Endothelial cell of umbilical vein (primary cell): ENCODE measurements at regions not wholly inside any gene's neighbourhood (a gene's known extent, or its start where the extent isn't known, plus 50 kb on each side); places are given as distances from the start of the nearest gene placed in this dataset.

ENCODE experiments used
- CTCF ChIP-seq, 2 donors: IDR thresholded peaks; 1 replicate in 1 of 2; 2 replicates in 1 of 2; pipeline ENCODE4 v1.5.1; 2011; ENCODE audit warnings: low read length in 2 of 2, mild to moderate bottlenecking in 2 of 2, moderate library complexity in 2 of 2, control low read depth in 1 of 2, inconsistent platforms in 1 of 2, low read depth in 1 of 2; ENCODE audit not compliant: insufficient read depth in 1 of 2; ENCODE audit errors: extremely low read depth in 1 of 2
- EZH2 ChIP-seq: IDR thresholded peaks from 2 replicates; pipeline ENCODE4 v1.6.1; 2012; ENCODE audit warnings: borderline replicate concordance, low read depth, mild to moderate bottlenecking, moderate library complexity, low read length, inconsistent platforms; ENCODE audit not compliant: severe bottlenecking
- FOS ChIP-seq: IDR thresholded peaks from 2 replicates; pipeline ENCODE4 v1.6.1; 2011; ENCODE audit warnings: mild to moderate bottlenecking, low read length, moderate library complexity, borderline replicate concordance; ENCODE audit not compliant: insufficient read depth
- POLR2AphosphoS5 ChIP-seq: IDR thresholded peaks from 2 replicates; pipeline ENCODE4 v1.6.1; 2012; ENCODE audit warnings: low read depth, mild to moderate bottlenecking, control low read depth, low read length, moderate library complexity; ENCODE audit not compliant: insufficient read depth

GRCh38 chr4:101670370-101670769, 120.2 kb upstream of the BANK1 start:
- TF ChIP-seq CTCF (IDR thresholded peaks at IDR 0.05; ENCODE audit: extremely low read depth in 1 of 2, insufficient read depth in 1 of 2, low read depth in 1 of 2, low read length in 2 of 2) (no peak), EZH2 (no peak), FOS (no peak), POLR2AphosphoS5 (no peak)
